Lung microvascular endothelial cell (primary cell): ENCODE measurements at regions not wholly inside any gene's neighbourhood (a gene's known extent, or its start where the extent isn't known, plus 50 kb on each side); places are given as distances from the start of the nearest gene placed in this dataset.

ENCODE experiments used
- DNase-seq, 2 donors: peaks; one replicate each; pipeline versions ENCODE4 v3.0.0 to v3.0.0-alpha.2; 2010; ENCODE audit warnings: low read depth in 2 of 2

DNA sequence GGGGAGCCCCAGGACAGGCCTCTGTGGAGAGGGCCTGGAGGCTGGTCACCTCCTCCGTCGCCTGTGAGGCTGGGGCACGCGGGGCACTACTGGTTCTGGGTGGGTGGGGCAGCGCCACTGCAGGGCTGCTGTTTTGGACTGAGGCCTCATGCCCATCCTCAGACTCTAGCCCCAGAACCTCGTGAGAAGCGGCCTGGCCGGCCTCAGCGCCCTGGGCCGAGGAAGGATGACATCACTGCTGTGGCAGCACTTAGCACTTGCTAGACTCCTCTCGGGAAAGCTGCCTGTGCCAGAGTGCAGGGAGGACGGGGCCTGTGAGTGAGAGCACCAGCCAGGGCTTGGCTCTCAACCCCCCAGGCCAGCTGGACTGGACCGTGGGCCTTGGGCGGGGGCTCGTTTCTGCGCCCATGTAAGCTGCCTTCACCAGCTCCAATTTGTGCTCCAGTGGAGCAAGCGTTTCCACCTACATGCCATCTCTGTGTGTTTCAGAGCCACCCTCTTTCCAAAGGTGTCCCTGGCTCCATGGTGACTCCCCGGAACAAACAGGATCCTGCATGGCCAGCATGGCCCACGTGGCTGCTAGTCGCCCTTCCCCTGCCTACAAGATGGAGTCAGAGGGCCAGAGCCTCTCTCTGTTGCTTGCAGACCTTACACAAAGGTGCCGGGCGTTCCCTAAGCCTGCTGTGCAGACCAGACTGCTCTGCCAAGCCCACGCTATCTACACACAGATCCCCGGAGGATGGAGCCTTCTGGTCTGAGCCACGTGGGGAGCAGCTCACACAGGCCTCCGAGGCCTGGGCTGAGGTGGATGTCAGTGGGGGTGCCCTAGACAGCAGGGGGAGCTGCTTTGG, 102.9 kb downstream of the CTTN start:
- no peak for DNase-seq

GRCh38 chr11:70501933-70502540, 103.7 kb downstream of the CTTN start:
- no peak for DNase-seq

DNA sequence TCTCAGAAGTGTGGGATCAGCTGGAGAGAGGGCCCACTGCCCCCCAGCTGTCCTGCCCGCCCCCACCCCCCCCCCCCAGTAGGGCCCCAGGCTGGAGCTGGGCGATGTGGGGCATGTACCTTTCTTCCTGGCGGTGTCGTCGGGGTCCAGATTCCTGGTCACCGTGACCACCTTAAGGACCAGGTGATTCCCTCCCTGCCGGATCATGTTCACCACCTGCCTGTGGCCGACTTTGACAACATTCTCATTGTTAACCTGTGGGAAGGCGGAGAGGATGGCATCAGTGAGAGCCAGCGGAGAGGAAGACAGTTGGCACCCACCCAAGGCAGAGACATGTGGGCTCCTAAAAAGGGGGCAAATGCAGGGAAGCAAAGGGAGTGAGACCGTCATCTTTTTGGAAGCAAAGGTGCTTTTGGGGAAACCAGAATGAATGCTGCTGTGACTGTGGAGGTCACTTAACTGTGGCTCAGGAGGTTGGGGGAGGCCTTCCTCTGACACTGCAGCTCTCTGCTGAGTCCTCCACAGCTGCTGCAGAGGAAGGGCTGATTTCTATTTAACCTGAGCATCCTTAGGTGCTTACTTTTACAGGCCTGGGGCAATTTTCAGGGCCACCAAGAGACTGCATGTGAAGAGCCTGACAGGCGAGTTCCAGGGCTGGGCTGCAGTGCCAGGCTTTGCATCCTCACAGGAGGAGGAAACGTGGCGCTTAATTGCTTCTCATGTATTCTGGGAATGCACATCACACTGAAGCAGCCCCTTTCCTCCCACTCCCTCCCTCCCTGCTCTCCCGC, 104.5 kb downstream of the CTTN start:
- no peak for DNase-seq

- no peak for DNase-seq
Observed at GRCh38 chr11:70503468-70504221, 105.3 kb downstream of the CTTN start.

DNA sequence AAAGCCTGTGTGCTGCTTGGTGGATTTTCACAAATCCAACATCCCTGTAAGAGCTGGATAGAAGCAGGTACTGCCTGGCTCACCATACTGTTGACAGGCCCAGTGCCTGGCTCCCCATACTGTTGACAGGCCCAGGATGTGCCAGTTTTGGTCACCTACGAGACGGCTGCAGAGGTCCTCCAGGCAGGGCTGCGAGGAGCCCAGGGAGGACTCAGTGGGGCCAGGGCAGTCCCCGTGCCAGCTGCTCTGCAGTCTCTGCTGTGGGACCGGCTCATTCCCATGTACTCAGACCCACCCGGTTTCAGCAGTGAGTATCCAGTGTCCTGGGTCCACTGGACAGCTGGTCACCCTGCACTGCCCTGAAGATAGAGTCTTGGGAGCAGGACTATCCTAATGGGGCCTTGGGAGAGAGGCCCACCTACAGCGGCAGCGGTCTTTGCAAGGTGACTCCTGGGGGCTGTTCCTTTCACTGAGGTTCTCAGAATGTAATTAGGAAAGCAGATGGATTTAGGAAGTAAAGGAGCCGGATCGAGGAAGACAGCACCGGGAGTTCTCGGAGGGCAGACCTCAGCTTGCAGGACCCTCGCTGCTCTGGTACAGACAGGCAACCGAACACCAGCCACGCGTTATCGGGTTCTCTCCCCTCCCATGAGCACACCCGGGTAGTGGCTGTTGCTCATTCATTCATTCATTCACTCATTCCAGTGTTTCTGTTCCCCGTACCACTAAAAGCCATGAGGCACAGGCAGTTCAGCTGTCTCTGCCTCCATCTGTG, 106.1 kb downstream of the CTTN start:
- no peak for DNase-seq

- DNase-seq: no peak
Observed at GRCh38 chr11:70505331-70505731, 107.0 kb downstream of the CTTN start.

- DNase-seq: no peak
Observed at GRCh38 chr11:70505761-70506657, 107.7 kb downstream of the CTTN start.

DNA sequence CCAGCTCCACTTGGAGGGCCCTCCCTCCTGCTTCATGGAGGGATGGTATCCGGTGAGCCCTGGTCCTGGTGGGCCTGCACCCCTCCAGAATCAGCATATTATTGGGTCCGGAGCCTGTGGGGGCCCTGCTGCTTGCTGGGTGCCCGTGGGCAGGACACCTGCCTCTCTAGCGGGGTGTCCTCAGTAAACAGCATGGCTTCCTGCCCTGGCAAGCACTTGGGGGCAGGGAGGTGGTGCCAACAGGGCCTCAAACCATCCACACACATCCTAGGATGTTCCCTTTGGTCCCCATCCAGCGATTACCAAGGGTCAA, 108.3 kb downstream of the CTTN start:
- no peak for DNase-seq

GRCh38 chr11:70506986-70507385, 108.7 kb downstream of the CTTN start:
- no peak for DNase-seq

DNA sequence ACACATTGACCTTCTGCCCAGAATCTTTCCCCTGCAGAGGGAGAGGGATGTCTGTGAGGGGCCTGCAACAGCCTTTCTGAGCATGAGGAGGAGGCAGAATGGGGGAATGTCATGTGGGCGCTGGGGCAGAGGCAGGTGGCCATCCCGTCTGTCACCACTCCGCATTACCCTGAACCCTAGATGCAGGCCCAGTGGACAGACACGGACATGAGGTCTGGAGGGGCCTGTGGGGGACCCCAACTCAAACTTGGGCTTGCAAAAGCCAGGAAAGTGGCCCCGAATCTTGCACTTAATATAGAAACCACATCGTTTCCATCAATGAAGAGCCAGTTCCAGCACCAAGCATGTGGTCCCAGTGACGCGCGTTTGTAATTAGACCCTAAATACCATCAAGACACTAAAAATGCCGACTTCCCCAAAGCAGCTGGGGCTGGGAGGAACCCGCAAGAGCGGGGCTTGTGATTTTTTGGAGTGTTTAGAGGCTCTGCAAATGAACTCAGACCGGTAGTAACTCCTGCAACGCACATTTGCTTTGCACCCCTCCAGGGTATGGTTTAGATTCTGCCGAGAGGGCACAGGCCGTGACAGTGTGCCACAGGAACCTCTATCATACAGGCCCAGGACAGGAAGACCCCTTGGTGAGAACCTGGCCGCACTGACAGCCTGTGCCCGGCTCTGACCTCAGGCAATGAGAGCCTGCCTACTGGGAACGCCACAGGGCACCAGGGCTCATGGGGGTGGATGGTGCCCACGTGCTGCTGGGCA, 109.3 kb downstream of the CTTN start:
- DNase-seq: no peak

- DNase-seq: no peak
Observed at GRCh38 chr11:70508231-70508480, 109.8 kb downstream of the CTTN start.

GRCh38 chr11:70509476-70509875, 111.1 kb downstream of the CTTN start:
- no peak for DNase-seq

DNA sequence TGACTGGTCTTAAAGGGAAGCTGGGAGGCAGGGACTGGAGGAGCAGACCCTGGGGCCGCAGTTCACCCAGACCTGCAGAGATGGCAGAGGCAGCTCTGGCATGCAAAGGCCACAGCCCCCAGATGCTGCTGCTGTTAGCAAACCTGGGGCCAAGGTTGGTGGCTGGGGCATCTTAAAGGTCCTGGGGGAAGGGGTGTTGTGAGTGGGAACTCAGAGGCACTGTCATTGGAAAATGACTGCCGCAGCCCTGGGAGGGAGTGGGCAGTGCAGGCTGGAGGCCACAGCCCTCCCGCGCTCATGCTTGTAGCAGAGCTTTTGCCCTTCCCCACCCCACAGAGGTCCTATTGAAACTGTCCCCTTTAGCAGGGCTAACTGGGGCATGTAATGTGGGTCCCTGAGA, 111.8 kb downstream of the CTTN start:
- no peak for DNase-seq

GRCh38 chr11:70510571-70510970, 112.2 kb downstream of the CTTN start:
- no peak for DNase-seq

GRCh38 chr11:70511345-70511744, 113.0 kb downstream of the CTTN start:
- DNase-seq: no peak

DNA sequence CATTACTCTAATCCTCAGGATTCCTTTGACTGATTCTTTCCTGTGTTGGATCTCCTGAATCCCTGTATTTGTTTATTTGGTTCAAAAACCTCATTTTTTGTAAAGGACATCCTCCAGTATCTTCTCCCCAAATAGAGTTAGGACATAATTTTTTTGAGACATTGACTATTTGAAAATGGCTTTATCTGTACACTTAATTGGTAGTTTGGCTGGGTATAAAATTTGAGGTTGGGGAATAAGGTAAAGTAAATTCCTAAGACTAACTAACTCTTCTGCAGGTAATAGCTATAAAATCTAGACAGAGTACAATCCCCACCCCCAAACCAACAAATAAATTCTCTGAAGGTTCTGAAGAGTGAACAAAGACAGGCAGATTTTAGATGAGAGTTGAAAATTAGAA, 114.4 kb downstream of the CTTN start:
- DNase-seq: no peak

GRCh38 chr11:70517203-70517602, 118.9 kb downstream of the CTTN start:
- no peak for DNase-seq

DNA sequence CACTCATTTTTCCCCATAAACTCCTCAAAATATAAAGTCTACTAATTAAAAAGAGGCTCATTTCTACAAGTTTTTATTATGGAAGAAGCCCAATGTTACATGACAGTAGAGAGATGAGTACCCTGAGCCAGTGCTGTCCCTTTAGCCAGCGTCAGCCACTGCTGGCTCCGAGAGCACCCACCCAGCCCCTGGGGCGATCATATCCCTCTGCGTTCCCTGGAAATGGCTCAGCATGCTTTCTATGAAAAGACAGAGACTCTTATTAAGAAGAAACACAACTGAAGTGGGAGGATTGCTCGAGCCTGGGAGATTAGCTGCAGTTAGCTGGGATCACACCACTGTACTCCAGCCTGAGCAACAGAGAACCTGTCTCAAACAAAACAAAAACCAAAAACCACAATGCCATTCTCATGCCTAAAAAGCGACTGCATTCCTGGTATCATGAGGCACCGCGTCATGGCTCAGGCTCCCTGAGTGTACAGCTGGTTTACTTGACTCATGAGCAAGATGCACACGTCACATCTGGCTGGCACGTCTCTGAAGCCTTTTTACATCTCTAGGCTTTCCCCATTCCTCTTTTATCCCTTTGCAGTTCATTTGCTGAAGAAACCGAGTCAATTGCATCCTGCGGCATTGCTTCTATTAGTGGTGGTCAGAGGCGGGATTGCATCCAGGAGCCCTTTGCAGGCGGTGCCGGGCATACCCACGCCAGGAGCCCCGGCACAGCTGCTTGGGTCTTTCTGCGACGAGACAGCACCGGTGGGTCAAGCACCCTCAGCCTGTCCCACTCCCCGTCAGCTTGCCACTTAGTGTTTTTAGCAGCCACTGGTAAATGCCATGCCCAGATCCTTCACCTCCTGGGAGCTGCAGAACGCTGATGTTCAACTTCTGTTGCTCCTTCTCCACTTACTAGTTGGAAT, 119.9 kb downstream of the CTTN start:
- DNase-seq: no peak

DNA sequence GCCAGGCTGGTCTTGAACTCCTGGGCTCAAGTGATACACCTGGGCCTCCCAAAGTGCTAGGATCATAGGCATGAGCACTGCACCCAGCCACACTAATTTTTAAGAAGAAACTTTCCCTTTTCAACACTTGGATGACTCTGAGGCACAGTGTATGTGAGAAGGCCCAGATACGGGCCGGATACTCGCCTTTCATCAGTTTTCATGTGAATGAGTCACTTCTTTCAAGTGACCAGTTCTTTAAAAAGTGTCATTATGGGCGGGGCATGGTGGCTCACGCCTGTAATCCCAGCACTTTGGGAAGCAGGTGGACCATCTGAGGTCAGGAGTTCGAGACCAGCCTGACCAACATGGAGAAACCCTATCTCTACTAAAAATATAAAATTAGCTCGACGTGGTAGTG, 120.8 kb downstream of the CTTN start:
- no peak for DNase-seq
